Right ventricle myocardium inferior (tissue), 1 donor: ENCODE measurements at regions not wholly inside any gene's neighbourhood (a gene's known extent, or its start where the extent isn't known, plus 50 kb on each side); places are given as distances from the start of the nearest gene placed in this dataset.
"Not testable (repeated sequence)": the region's sequence is repeated elsewhere in the genome, so short reads cannot be mapped to it uniquely, and the experiment has no call there.

Source experiments
- ATAC-seq: fragments of 200-7000 bp; cut with Tn5 transposase; one replicate; pipeline ENCODE4 v1.9.1; 2020; ENCODE audit warnings: mild to moderate bottlenecking, moderate library complexity
- DNase-seq: peaks from one replicate; pipeline ENCODE4 v3.0.0; 2021; ENCODE audit errors: missing footprints
- intact Hi-C: fragments of 100-400 bp; cut with DNase I; formaldehyde crosslinking; loops from one replicate; pipeline ENCODE4 v1.11.0; 2022
- donor health status: DM: no; HTN: yes; CAD: no; lungs with severe emphysema.

DNA sequence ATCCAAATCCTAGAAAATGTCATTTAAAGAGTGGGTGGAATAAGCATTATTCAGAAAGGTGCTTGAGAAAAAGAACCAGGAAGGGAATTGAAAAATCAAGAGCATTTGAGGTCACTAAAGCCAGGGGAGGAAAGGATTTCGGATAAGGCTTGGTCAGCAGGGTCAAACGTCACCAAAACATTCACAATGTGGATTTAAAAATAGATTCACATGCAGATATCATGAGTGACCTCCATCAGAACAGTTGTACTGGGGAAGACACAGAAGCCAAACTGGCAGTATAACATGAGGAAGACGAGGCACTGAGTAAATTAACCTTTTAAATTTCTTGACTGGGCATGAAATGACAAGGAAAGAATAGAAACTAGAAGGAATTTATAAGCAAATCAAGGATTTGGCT, 175.1 kb upstream of the CCDC196 start:
- DNase-seq (no peak), ATAC-seq (no peak)
- intact Hi-C loops = no loop called here

DNA sequence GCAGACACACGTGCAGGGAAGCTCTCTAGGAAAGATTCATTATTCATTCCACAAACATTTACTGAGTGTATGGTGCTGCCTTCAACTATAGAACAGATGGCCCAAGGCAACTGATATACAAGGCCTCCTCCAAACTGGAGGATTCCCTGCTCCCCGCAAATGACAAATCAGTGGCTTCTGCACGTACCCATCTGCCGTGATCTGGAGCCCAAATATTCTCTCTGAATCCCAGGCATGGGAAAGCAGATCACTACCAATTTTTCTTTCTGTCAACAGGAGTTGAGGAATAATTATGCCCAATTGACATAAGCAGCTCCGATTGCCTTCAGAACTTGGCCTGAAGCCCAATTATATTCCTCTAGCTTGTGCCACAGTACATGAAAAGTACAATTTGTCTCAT, 174.2 kb upstream of the CCDC196 start:
- intact Hi-C loops = no loop called here
- DNase-seq (no peak), ATAC-seq (no peak)

DNA sequence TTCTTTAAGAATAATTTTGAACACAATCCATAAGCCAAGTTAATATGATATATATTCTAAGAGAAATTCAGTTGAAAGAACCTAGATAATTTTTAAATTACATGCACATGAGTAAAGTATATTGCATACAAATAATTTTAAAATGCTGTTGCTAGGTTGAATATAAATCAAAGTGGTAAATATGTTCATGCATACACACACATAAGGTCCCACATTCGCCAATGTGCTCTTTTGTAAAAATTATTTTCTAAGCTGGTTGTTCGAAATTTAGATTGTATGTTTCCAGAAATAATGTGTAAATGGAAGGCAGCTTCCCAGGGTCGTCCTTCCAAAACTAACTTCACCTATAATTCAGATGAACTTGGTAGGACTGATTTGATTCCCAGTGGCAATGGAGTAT, 173.7 kb upstream of the CCDC196 start:
- DNase-seq (no peak), ATAC-seq (no peak)
- intact Hi-C loops = no loop called here

DNA sequence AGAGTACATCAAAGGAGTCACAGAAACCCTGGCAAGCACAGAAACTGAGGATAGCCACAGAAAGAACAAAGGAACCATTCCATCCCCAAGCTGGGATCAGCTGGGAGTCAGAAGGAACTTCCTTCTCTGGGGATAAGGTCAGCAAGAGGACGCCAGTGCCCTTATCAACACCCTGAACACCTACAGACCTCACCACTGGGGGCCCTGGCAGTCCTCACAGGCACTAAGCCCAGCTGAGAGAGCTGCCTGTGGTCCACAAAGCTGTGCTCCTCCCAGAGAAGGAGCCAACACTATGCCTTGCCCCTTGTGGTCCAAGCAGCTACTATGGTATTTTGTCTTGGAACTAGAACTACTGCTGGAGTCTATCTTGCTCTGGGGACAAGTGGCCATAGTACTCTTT, 171.1 kb upstream of the CCDC196 start:
- DNase-seq (no peak), ATAC-seq (no peak)
- intact Hi-C loops = no loop called here

DNA sequence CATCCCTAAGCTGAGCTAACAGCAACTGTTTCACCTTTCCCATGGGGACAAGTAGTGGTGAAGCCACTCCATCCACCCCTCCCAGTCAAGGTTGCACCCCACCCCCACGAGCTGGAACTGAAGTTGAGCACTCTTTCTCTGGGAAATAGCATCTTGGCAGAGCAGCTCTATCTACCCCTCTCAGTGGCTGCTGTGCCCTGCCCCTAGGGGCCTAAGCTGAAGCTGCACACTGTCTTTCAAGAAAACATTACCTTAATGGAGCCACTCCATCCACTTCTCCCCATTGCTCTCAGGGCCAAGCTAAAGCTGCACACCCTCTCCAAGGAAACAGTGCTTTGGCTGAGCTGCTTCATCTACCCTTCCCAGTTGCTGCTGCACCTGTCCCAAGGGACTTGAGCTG, 170.6 kb upstream of the CCDC196 start:
- no peak for DNase-seq
- ATAC-seq = no peak
- intact Hi-C loops = no loop called here

DNA sequence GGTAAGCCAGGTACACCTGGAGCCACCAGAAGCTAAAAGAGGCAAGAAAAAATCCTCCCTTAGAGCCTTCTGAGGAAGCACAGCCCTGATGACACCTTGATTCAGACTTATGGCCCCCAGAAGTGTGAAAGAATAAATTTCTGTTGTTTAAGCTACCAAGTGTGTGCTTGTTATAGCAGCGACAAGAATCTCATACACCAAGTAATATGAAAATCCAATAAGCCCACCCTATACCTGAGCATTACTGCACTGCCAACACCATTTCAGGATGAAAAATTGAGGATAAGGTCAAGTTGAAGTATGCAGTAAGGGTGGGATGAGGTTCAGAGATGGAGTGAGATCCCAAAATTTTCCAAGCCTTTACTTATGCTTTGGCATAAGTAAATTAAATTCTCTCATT, 163.6 kb upstream of the CCDC196 start:
- intact Hi-C loops = no loop called here
- ATAC-seq (no peak), DNase-seq (no peak)

DNA sequence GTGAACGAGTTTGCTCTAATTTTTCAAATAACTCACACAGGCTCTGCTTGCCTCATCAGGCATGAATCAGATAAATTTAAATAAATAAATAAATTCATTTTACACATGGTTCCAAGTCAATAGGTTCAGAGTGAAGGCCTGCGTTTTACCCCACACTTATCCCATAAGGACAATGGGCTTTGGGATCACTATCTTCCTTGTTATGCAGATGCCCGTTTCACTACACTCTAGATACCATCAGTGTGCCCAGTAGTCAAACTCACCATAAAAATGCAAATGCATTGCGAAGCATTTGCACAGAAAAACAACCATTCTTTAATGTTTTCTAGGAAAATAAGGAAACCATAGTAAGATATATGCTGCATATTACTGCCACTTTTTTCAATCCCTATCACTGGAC, 155.9 kb upstream of the CCDC196 start:
- ATAC-seq (no peak), DNase-seq (no peak)
- intact Hi-C loops = no loop called here

DNA sequence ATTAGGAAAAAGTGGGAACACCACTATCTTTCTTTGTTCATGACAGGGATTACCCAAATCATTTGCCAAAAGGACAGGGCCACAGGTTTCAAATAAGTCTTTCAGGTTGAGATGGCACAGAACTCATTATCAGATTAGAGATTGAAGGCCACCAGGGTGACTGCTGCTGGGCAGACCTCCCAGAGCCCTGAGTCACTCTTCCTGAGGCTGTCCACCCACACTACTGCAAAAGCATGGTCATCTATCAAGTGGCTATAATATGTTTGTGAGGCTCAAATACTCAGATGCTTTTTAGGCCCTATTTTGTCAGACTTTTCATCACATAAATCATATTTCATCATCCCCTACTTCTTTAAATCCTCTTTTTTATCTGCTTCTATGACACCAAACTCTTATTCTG, 155.3 kb upstream of the CCDC196 start:
- DNase-seq = no peak
- no peak for ATAC-seq
- intact Hi-C loops = no loop called here

DNA sequence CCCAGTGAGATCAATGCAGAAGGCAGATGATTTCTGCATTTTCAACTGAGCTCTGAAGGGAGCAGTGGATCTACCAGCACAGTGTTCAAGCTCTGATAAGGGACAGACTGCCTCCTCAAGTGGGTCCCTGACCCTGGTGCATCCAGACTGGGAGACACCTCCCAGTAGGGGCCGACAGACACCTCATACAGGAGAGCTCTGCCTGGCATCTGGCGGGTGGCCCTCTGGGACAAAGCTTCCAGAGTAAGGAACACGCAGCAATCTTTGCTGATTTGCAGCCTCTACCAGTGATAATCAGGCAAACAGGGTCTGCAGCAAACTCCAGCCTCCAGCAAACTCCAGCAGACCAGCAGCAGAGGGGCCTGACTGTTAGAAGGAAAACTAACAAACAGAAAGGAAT, 152.9 kb upstream of the CCDC196 start:
- ATAC-seq, DNase-seq, intact Hi-C loops: not testable (repeated sequence)

DNA sequence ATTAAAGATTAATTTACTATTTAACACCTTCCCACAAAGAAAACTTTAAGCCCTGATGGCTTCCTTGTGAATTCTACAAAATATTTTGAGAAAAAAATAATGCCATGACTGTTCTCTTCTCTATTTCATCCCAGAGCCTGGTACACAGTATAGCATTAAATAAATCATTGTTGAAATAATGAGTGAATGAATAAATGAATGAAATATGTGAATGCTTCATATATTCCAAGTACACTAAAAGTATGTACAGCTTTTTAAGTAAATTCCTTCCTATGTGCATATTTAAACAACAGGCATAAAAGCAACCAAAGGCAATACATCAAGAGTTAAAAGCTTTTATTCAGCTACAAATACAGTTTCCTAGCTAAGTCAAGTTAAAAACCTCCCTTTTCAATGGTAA, 144.9 kb upstream of the CCDC196 start:
- DNase-seq (no peak), ATAC-seq (no peak)
- intact Hi-C loops = loop anchor here (2.0 kb wide), 1 partner anchor 16 kb away; no protein-coding TSS in a partner anchor

DNA sequence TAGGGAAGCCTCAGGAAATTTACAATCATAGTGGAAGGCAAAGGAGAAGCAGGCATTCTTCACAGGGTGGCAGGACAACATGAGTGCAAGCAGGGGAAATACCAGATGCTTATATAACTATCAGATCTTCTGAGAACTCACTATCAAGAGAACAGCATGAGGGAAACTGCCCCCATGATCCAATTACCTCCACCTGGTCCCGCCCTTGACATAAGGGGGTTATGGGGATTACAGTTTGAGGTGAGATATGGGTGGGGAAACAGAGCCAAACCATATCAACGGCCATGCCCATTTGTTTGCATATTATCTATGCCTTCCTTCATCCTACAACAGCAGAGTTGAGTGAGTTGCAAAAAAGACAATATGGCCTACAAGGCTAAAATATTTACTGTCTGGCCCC, 140.2 kb upstream of the CCDC196 start:
- DNase-seq (no peak), ATAC-seq (no peak)
- intact Hi-C loops = no loop called here

DNA sequence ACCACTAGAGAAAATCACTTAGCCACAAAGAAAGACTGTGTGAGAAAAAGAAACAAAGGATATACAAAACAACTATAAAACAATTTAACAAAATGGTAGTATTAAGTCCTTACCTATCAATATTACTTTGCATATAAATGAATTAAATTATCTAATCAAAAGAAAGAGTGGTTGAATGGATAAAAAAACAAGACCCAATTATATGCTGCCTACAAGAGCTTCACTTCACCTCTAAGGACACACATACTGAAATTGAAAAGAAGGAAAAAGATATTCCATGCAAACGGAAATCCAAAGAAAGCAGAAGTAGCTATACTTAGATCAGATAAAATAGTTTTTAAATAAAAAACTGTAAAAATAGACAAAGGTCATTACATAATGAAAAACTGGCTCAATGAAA, 134.9 kb upstream of the CCDC196 start:
- ATAC-seq (no peak), DNase-seq (no peak)
- intact Hi-C loops = loop anchor here (10.0 kb wide), 1 partner anchor 763 kb away; no protein-coding TSS in a partner anchor

DNA sequence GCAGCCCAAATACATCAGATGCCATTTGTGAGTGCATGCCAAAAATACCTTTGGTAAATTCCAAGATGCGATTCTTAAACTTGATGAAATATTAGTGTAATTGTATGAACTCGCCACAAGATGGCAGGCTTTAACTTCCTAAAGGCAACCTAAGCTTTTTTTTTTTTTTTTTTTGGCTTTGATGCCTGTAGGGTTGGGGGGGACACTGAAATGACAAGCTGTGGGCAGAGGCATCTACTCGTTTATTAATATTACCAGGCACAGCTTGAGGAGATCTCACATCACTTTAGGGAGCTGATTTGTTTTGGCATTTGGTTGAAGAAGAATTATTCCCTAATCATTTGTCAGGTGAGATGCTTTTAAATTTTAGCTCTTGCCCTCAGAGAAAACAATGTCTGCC, 126.7 kb upstream of the CCDC196 start:
- ATAC-seq (no peak), DNase-seq (no peak)
- intact Hi-C loops = loop anchor here (10.0 kb wide), 1 partner anchor 755 kb away; no protein-coding TSS in a partner anchor

DNA sequence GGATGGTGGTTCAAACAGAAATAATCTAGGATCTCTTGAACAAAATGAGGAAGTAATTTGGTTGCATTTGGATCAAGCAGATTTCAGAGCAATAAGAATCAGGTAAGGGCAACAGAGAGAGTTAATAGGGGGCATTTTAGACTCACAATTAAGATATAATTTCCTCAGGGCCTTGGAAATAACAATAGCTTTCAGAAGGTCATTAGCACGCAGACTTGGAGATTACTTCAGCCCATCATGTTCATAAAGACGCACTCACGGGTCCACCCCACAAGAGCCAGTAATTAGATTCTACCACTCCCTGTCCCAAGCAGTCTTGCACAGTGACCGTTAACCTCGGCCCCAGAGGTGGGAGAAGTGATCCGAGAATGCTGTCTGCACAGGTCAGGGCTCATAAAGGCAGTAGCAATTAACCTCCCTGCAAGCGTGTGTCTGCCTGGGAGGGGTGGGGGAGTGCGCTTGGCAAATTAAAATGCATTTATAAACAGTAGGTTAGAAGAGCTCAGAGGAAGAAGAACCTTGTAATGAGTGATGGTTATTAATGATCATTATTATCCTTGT, 125.7 kb upstream of the CCDC196 start:
- DNase-seq (no peak), ATAC-seq (no peak)

DNA sequence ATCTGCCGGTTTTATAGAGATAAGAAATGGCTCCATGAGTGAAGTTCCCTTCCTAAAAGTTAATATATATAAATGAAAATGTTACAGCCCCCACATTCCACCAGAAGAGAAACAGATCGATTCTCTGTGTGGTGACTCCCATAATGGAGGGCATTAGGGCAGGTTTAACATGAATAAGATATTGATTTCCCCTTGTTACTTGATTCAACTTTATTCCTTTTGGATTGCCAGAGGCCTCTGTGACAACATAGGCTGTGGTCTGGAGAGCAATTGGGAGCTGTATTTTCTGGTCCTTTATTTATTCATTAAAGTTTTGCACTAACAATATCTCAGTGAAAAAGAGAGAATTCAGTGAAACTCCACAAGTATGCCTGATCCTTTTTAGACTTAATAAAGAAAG, 125.2 kb upstream of the CCDC196 start:
- ATAC-seq (no peak), DNase-seq (no peak)
- intact Hi-C loops = no loop called here

More for the DNA sequence above, 125.7 kb upstream of the CCDC196 start:
- intact Hi-C loops = no loop called here

DNA sequence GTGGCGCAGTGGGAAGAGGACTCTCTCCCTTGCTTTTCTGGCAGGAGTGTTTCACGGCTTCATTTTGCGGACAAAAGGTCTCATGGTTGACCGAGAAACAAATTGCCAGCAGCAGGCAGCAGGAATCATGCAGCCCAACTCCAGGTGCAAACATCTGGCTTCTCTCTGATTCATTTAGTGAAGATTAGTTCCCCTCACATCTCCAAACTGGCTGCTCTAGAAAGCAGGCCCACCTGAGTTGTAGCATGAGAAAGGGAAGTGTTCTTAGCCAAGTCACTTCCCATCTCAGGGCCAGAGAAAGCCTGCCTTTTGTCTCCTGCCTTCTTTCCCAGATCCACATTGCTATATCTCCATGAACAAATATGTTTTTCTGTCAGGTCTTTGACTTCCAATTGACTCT, 120.8 kb upstream of the CCDC196 start:
- intact Hi-C loops = no loop called here
- DNase-seq (no peak), ATAC-seq (no peak)

DNA sequence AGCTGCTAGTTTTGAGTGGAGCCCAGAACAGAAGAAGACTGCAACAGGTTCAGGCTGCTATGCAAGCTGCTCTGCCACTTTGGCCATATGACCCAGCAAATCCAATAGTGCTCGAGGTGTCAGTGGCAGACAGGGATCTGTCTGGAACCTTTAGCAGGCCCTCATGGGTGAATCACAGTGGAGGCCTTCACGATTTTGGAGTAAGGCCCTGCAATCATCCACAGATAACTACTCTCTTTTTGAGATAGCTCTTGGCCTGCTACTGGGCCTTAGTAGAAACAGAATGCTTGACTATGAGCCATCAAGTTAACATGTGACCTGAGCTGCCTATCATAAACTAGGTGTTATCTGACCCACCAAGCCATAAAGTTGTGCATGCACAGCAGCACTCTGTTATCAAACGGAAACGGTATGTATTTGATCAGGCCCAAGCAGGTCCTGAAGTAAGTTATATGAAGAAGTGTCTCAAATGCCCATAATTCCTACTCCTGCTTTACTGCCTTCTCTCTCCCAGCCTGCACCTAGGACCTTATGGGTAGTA, 116.9 kb upstream of the CCDC196 start:
- ATAC-seq = no peak
- DNase-seq = no peak
- intact Hi-C loops = no loop called here

DNA sequence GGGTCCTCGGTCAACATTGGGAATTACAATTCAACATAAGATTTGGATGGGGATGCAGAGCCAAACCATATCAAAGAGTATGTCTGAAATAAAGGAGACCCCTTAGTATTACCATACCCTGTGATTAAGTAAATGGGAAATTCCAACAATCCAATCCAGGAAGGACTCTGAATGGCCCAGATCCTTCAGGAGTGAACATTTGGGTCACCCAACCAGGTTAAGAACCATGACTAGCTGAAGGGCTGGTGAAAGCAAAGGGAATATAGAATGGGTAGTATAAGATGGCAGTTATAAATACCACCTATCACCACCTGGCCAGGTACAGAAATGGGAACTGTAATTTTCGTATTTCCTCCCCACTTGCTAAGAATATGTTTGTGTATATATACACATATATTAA, 114.4 kb upstream of the CCDC196 start:
- no peak for ATAC-seq
- intact Hi-C loops = no loop called here

DNA sequence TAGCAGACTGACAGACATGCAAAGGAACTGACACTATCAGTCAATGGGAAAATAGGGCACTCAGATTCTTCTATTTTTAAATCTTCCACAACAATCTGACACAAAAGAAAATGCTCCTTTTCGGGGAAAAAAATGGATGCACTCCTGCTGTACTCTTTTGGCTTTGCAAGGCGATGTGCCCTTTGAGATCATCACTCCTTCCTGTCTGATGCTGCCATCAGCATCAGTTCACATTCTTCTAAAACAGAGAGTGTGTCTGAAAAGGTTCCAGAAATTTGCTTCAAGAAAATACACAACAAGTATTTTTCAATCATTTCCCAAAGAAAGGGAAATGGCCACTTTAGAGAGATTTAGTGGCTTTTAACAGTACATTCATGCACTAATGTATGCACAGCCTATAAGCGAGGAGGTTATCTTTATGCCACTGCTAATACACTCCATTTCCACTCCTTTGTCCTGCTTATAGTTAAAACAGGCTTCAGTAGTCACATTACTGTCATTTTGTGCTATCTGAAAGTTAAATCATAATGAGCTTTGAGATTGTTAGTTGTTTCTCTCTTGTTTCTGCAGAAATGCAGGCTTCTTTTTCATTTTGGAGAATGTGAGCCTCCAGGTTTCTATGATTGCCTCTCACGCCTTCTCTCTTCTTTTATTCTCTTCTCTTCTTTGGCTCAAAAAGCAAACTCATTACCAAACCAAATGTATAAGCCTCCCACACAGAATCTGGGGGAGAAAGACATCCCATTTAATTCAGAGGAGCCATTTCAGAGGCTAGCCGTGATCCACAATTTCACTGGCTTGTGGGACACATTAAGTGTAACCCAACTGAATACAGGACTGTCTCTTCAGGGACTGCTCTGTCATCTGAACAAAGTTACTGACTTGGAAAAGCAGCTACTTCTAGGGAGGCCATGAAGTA, 110.9 kb upstream of the CCDC196 start:
- DNase-seq (no peak), ATAC-seq (no peak)
- intact Hi-C loops = no loop called here

More for the DNA sequence above, 114.4 kb upstream of the CCDC196 start:
- DNase-seq = no peak

DNA sequence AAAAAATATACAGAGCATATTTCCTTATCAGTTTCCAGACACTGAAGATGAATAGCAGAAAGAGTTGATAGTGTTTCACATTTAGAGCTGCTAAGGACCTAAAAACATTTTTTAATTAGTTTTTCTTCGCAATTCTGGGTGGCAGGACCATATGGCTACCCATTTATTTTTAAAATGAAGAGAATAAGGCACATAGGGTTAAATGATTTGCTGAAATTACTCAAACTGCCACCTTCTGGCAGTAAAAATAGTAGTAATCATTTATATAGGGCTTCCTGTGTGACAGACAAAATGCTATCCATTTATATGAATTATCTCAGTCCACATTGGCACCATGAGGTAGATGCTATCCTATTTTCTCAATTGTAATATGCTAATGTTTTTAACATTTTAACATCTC, 108.6 kb upstream of the CCDC196 start:
- intact Hi-C loops = no loop called here
- DNase-seq = no peak
- no peak for ATAC-seq
